GM10266 (cell line): ENCODE measurements at regions not wholly inside any gene's neighbourhood (a gene's known extent, or its start where the extent isn't known, plus 50 kb on each side); places are given as distances from the start of the nearest gene placed in this dataset.

Experiments
- DNase-seq: peaks from one replicate; pipeline ENCODE4 v3.0.0; 2012; ENCODE audit errors: extremely low spot score
- CTCF ChIP-seq: IDR thresholded peaks from 2 replicates; pipeline ENCODE4 v1.5.1; 2012; ENCODE audit warnings: mild to moderate bottlenecking, low read depth; ENCODE audit not compliant: control insufficient read depth, insufficient read depth; ENCODE audit errors: missing control alignments

GRCh38 chr20:58092353-58092752 lies 136.1 kb downstream of the ANKRD60 start:
- no peak for TF ChIP-seq CTCF
- DNase-seq, result no peak

GRCh38 chr20:58091810-58092209 lies 136.6 kb downstream of the ANKRD60 start:
- no peak for TF ChIP-seq CTCF

GRCh38 chr20:58090161-58090560 lies 138.3 kb downstream of the ANKRD60 start:
- DNase-seq, result no peak
- no peak for TF ChIP-seq CTCF

More at GRCh38 chr20:58091810-58092209, 136.6 kb downstream of the ANKRD60 start:
- DNase-seq, result no peak

GRCh38 chr20:58088625-58089024 lies 139.8 kb downstream of the ANKRD60 start:
- no peak for DNase-seq
- TF ChIP-seq CTCF, result no peak

GRCh38 chr20:58088105-58088504 lies 140.3 kb downstream of the ANKRD60 start:
- DNase-seq, result no peak

GRCh38 chr20:58087562-58087858 lies 140.9 kb downstream of the ANKRD60 start:
- TF ChIP-seq CTCF, result no peak
- no peak for DNase-seq

More at GRCh38 chr20:58088105-58088504, 140.3 kb downstream of the ANKRD60 start:
- no peak for TF ChIP-seq CTCF

GRCh38 chr20:58086763-58087561 lies 141.5 kb downstream of the ANKRD60 start:
- peak; percentile 42 for DNase-seq
- TF ChIP-seq CTCF, result peak; percentile 67
